Left ventricle myocardium superior (tissue), 1 donor: ENCODE measurements at regions not wholly inside any gene's neighbourhood (a gene's known extent, or its start where the extent isn't known, plus 50 kb on each side); places are given as distances from the start of the nearest gene placed in this dataset.
"Not testable (repeated sequence)": the region's sequence is repeated elsewhere in the genome, so short reads cannot be mapped to it uniquely, and the experiment has no call there.

Experiments used
- ATAC-seq: fragments of 200-7000 bp; cut with Tn5 transposase; one replicate; pipeline ENCODE4 v1.9.1; 2020; ENCODE audit warnings: mild to moderate bottlenecking, moderate library complexity
- DNase-seq: peaks from one replicate; pipeline ENCODE4 v3.0.0-alpha.2; 2020
- intact Hi-C: fragments of 100-400 bp; cut with micrococcal nuclease; formaldehyde crosslinking; loops from one replicate; pipeline ENCODE4 v1.11.0; 2022
- donor health status: DM: no; HTN: yes; CAD: no; lungs with severe emphysema.

GRCh38 chr14:106024983-106025604 is 498.7 kb downstream of the TMEM121 start:
- ATAC-seq (no peak), DNase-seq (no peak)
- intact Hi-C loops = no loop called here

GRCh38 chr14:106026026-106026425 is 499.6 kb downstream of the TMEM121 start:
- intact Hi-C loops = no loop called here
- no peak for ATAC-seq

GRCh38 chr14:106027759-106028158 is 501.4 kb downstream of the TMEM121 start:
- DNase-seq, ATAC-seq: not testable (repeated sequence)

More at GRCh38 chr14:106026026-106026425, 499.6 kb downstream of the TMEM121 start:
- no peak for DNase-seq

GRCh38 chr14:106029959-106030358 is 503.6 kb downstream of the TMEM121 start:
- no peak for DNase-seq
- intact Hi-C loops = no loop called here
- no peak for ATAC-seq

More at GRCh38 chr14:106027759-106028158, 501.4 kb downstream of the TMEM121 start:
- intact Hi-C loops = not testable (repeated sequence)

GRCh38 chr14:106037380-106037779 is 511.0 kb downstream of the TMEM121 start:
- no peak for ATAC-seq
- intact Hi-C loops = no loop called here
- no peak for DNase-seq

GRCh38 chr14:106038263-106038662 is 511.9 kb downstream of the TMEM121 start:
- no peak for DNase-seq
- ATAC-seq = no peak

GRCh38 chr14:106039400-106039799 is 513.0 kb downstream of the TMEM121 start:
- intact Hi-C loops = no loop called here
- DNase-seq = no peak
- ATAC-seq = no peak

More at GRCh38 chr14:106038263-106038662, 511.9 kb downstream of the TMEM121 start:
- intact Hi-C loops = no loop called here

GRCh38 chr14:106044515-106044914 is 518.1 kb downstream of the TMEM121 start:
- DNase-seq (no peak), ATAC-seq (no peak)
- intact Hi-C loops = no loop called here

- no peak for ATAC-seq
- peak; percentile 62 for DNase-seq
- intact Hi-C loops = no loop called here
These were observed 518.7 kb downstream of the TMEM121 start for GRCh38 chr14:106044949-106045596.

GRCh38 chr14:106051796-106052195 is 525.4 kb downstream of the TMEM121 start:
- intact Hi-C loops = no loop called here
- ATAC-seq (no peak), DNase-seq (no peak)

GRCh38 chr14:106055289-106055688 is 528.9 kb downstream of the TMEM121 start:
- ATAC-seq = no peak
- intact Hi-C loops = no loop called here
- DNase-seq = no peak

GRCh38 chr14:106058342-106058741 is 532.0 kb downstream of the TMEM121 start:
- DNase-seq (no peak), ATAC-seq (no peak)
- intact Hi-C loops = no loop called here

GRCh38 chr14:106060276-106060975 is 534.0 kb downstream of the TMEM121 start:
- DNase-seq (no peak), ATAC-seq (no peak)
- intact Hi-C loops = no loop called here

GRCh38 chr14:106061877-106062500 is 535.6 kb downstream of the TMEM121 start:
- peak; percentile 31 for DNase-seq
- ATAC-seq, intact Hi-C loops: not testable (repeated sequence)

- ATAC-seq = no peak
These were observed 536.3 kb downstream of the TMEM121 start for GRCh38 chr14:106062502-106063272.

GRCh38 chr14:106067935-106068334 is 541.6 kb downstream of the TMEM121 start:
- intact Hi-C loops = no loop called here
- ATAC-seq = no peak
- DNase-seq = no peak

More at GRCh38 chr14:106062502-106063272, 536.3 kb downstream of the TMEM121 start:
- no peak for DNase-seq
- intact Hi-C loops = no loop called here

GRCh38 chr14:106069804-106070625 is 543.6 kb downstream of the TMEM121 start:
- no peak for DNase-seq
- intact Hi-C loops = no loop called here
- no peak for ATAC-seq

GRCh38 chr14:106080922-106081321 is 554.5 kb downstream of the TMEM121 start:
- ATAC-seq (no peak), DNase-seq (no peak)
- intact Hi-C loops = no loop called here
